ENCODE measurements at regions not wholly inside any gene's neighbourhood (a gene's known extent, or its start where the extent isn't known, plus 50 kb on each side); places are given as distances from the start of the nearest gene placed in this dataset.
"Not testable (repeated sequence)": the region's sequence is repeated elsewhere in the genome, so short reads cannot be mapped to it uniquely, and the experiment has no call there.

DNA sequence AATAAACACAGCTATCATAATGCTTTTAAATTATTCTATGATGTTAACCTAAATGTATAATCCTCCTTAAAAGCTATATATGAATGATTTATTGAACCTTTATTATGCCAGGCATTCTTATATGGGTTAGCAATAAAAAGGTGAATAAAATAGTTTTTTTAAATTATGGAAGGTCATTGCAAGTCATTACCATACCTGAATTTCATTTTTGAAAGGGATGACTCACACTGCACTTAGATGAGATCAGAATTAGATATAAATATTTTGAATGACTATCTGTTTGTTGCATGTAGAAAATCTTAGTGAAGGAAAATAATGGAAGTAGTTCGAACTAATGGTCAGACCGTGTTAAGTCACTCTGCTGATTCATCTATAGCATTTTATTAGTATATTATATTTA lies 822.3 kb downstream of the LUZP2 start:
- DNase-seq (ENCODE audit: low read depth), result peak; percentile 49

GRCh38 chr11:25327656-25328055 lies 830.8 kb downstream of the LUZP2 start:
- no peak for DNase-seq (ENCODE audit: low read depth)

- DNase-seq (ENCODE audit: low read depth), result no peak
These were observed 842.4 kb downstream of the LUZP2 start for GRCh38 chr11:25339281-25339680.

DNA sequence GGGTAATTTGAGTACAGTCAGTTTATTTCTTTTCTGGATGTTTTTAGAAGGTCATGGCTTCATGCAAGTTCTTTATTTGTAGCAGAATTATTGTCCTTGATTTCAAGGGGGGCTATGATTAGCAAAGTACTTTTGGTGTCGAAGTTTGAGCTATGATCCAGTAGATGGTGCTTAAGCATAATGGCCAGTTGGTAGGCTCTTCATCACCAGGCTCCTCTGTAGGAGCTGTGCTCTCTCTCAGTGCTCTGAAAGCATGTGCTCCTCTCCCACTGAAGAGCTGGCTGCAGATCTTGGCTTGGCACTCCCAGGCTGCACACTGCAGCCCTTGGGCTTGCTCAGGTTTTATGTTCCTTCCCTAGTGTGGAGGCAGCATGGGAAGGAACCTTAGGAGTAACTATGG lies 852.7 kb downstream of the LUZP2 start:
- no peak for DNase-seq (ENCODE audit: low read depth)

DNA sequence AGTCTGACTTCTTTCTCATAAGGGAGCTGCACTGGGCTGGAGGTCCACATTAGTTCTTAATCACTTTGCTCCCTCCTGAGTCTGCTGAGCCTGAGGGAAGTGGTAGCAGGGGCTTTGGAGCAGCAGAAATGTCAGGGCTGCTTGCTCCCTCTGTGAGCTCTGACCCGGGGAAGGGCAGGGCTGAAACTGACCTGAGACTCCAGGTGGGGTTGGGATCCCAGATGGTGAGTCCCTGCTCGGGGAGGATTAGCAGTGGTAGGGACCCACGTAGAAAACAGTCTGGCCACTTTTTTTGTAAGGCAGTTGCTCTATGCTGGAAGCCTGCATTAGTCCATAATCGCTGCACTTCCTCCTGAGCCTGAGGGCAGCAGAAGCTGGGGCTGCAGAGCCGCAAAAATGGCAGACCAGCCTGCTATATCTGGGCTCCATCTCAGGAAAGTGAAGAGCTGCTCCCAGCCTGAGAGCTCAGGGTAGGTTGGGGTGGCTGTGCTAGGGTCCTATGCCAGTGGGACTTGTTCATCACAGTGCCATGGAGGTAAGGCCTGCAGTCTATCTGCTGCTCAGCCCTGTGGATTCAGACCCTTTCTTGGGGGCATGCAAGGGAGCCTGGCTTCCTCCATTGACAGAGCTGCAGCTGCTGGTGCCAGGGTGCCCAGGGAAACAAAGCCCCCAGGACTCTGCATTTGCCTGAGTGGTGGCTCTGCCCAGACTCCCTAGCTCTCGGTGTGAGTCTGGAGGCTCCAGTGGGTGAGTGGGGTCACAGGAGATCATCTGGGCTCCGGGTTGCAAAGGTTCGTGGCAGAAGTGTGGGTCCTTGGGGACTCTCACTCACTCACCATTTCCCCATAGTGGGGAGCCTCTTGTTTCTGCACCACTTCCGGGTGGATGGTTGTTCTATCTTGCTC lies 854.3 kb downstream of the LUZP2 start:
- DNase-seq (ENCODE audit: low read depth), result no peak

GRCh38 chr11:25357133-25357532 lies 860.3 kb downstream of the LUZP2 start:
- DNase-seq (ENCODE audit: low read depth), result no peak

DNA sequence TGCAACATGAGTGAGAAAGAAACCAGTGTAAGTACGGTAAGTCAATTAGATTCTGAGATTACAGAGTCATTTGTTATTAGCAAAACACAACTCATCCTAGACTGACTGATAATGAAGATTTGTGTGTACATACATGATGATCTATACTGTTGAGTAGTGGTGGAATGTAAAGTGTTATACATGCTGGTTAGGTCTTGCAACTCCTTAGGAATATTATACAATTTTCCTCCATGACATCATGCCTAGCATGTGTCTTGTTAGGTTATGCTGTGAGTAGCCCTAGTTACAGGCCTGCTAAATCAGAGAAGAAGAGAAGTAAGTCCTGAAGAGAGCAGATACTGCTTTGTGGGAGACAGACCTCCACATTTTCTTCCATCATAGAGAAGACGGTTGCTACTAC lies 880.6 kb downstream of the LUZP2 start:
- no peak for DNase-seq (ENCODE audit: low read depth)

DNA sequence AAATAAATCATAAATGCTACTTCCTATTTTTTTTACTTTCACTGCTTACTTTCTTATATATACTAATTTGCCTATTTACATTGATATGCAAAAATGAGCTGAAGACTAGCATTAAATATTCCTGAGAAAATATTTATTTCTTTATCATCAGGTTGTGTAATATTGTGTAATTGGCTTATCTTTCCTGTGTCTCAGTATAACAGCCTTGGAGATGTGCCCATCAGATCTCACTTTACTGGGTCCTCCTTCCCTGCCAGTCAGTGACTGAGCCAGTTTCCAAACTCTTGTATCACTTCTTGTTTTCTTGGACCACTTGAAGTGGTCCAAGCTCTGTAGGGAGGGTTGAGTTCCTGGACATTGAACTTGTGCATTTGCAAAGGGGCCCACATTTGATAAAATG lies 900.0 kb downstream of the LUZP2 start:
- DNase-seq (ENCODE audit: low read depth), result no peak

GRCh38 chr11:25408146-25408545 lies 911.3 kb downstream of the LUZP2 start:
- no peak for DNase-seq (ENCODE audit: low read depth)

GRCh38 chr11:25415793-25416192 lies 916.1 kb upstream of the ANO3 start:
- no peak for DNase-seq (ENCODE audit: low read depth)

- peak; percentile 82 for DNase-seq (ENCODE audit: low read depth)
These were observed 908.3 kb upstream of the ANO3 start for GRCh38 chr11:25423436-25424199.

- peak; percentile 53 for DNase-seq (ENCODE audit: low read depth)
These were observed 899.6 kb upstream of the ANO3 start for GRCh38 chr11:25432376-25432775.

GRCh38 chr11:25435197-25435596 lies 896.7 kb upstream of the ANO3 start:
- no peak for DNase-seq (ENCODE audit: low read depth)

- DNase-seq (ENCODE audit: low read depth), result no peak
These were observed 895.6 kb upstream of the ANO3 start for GRCh38 chr11:25436326-25436725.

DNA sequence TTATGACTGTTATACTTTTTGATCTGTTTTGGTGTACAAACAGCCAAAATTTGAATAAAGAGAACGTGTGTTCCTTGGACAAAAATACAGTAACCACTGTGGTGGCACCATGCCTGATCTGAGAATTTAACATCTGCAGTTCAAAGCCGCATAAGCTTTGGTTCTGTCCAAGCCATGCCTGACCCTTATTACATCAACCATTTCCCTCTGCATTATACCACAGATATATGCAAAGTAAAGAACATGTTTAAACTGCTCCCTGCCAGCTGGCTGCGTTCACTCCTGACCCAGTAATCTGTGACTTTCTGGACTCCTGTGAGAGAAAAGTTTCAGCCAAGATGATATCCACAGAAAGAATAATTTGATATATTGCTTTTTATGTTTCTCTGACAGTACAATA lies 890.5 kb upstream of the ANO3 start:
- no peak for DNase-seq (ENCODE audit: low read depth)

DNA sequence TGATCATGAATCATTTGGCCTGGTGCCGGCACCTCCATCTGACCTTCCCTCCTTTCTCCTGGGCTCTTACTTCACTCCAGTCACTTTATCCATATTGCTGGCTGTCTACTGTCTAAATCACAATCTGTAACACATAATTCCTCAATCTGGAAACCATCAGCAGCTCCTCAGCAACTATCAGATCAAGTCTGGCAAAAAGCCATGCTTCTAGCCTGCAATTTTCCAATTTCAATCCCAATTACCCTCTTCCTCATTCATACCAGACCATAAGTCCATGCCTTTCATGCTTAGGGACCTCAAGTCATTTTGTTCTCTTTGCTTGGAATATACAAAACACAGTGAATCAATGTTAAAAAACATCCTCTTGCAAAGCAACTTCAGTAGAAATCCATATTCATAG lies 882.8 kb upstream of the ANO3 start:
- no peak for DNase-seq (ENCODE audit: low read depth)

GRCh38 chr11:25453471-25453870 lies 878.5 kb upstream of the ANO3 start:
- peak; percentile 63 for DNase-seq (ENCODE audit: low read depth)

GRCh38 chr11:25456211-25456610 lies 875.7 kb upstream of the ANO3 start:
- no peak for DNase-seq (ENCODE audit: low read depth)

GRCh38 chr11:25483915-25484635 lies 847.9 kb upstream of the ANO3 start:
- DNase-seq (ENCODE audit: low read depth), result no peak

DNA sequence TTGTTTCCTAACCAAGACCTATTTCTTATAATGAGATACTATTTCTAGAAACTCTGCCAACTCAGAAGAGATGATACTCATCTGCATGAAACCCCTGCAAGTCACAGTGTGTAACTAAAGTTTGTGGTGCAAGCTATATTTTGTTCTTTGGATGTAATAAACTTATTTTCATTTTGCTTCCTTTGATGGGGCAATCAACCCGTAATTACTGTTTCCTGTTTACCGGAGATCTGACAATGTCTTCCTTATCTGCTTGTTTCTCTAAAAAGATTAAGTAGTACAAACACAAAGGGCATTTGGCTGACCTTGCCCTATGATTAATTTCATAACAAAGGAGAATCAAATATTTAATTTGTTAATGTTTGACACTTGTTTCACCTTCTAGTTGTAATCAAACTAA lies 846.6 kb upstream of the ANO3 start:
- DNase-seq (ENCODE audit: low read depth), result no peak

GRCh38 chr11:25486338-25486737 lies 845.6 kb upstream of the ANO3 start:
- DNase-seq (ENCODE audit: low read depth), result not testable (repeated sequence)

- DNase-seq (ENCODE audit: low read depth), result not testable (repeated sequence)
These were observed 843.8 kb upstream of the ANO3 start for GRCh38 chr11:25488176-25488575.

- not testable (repeated sequence) for DNase-seq (ENCODE audit: low read depth)
These were observed 830.5 kb upstream of the ANO3 start for GRCh38 chr11:25501426-25501825.

Data from ELR (cell line).